HL-60 (cell line): ENCODE measurements at regions not wholly inside any gene's neighbourhood (a gene's known extent, or its start where the extent isn't known, plus 50 kb on each side); places are given as distances from the start of the nearest gene placed in this dataset.
A peak's percentile ranks its signal among the peaks of the same experiment; 100 is the strongest.

Experiments
- DNase-seq, 2 experiments: peaks; one replicate each; pipeline ENCODE4 v3.0.0-alpha.2; 2010 to 2020; ENCODE audit warnings: low read depth in 1 of 2, low spot score in 1 of 2
- H3K27ac ChIP-seq: fragments of 250-450 bp; sonication (Bioruptor Pico); replicated peaks from 2 replicates; pipeline ENCODE4 v1.5.1; 2020; ENCODE audit warnings: mild to moderate bottlenecking, moderate library complexity
- H3K27me3 ChIP-seq: fragments of 250-450 bp; sonication (Bioruptor Pico); 2 replicates; pipeline ENCODE4 v1.5.1; 2021; ENCODE audit warnings: mild to moderate bottlenecking, moderate library complexity; ENCODE audit not compliant: insufficient read depth, poor library complexity, severe bottlenecking
- H3K4me3 ChIP-seq: replicated peaks from 2 replicates; pipeline ENCODE4 v1.5.1; 2011; ENCODE audit warnings: mild to moderate bottlenecking, control low read depth, low read length; ENCODE audit not compliant: insufficient read depth
- CTCF ChIP-seq: IDR thresholded peaks from one replicate; pipeline ENCODE4 v1.5.1; 2011; ENCODE audit warnings: low read length, control low read depth, inconsistent platforms; ENCODE audit not compliant: insufficient read depth
- GABPA ChIP-seq: IDR thresholded peaks from 2 replicates; pipeline ENCODE4 v1.6.1; 2012; ENCODE audit warnings: low read depth
- POLR2AphosphoS5 ChIP-seq: IDR thresholded peaks from 2 replicates; pipeline ENCODE4 v1.6.1; 2012; ENCODE audit warnings: low read depth
- REST ChIP-seq: IDR thresholded peaks from 2 replicates; pipeline ENCODE4 v1.6.1; 2012; ENCODE audit warnings: low read depth; ENCODE audit not compliant: insufficient replicate concordance
- SPI1 ChIP-seq: IDR thresholded peaks from 2 replicates; pipeline ENCODE4 v1.6.1; 2012; ENCODE audit warnings: low read depth, mild to moderate bottlenecking, borderline replicate concordance

GRCh38 chr4:24686866-24687692 is 102.7 kb upstream of the DHX15 start:
- no peak for TF ChIP-seq CTCF
- TF ChIP-seq SPI1: no peak
- TF ChIP-seq GABPA: no peak
- no peak for TF ChIP-seq POLR2AphosphoS5
- no peak for TF ChIP-seq REST
- Histone ChIP-seq H3K4me3 (no peak overlapping the region), H3K27ac (no peak overlapping the region), H3K27me3 (no peaks in the 10 kb centered on the region)
- DNase-seq: no peak

- no peaks in the 10 kb centered on the region for H3K27me3 ChIP-seq
- TF ChIP-seq REST: peak; percentile 51
- TF ChIP-seq GABPA: no peak
- no peak overlapping the region for H3K4me3 ChIP-seq
- no peak for DNase-seq
- H3K27ac ChIP-seq: no peak overlapping the region
These were observed 104.1 kb upstream of the DHX15 start for GRCh38 chr4:24688453-24688852.

GRCh38 chr4:24689212-24689611 is 104.9 kb upstream of the DHX15 start:
- DNase-seq: no peak
- Histone ChIP-seq H3K27ac (no peak overlapping the region), H3K27me3 (no peaks in the 10 kb centered on the region), H3K4me3 (no peak overlapping the region)
- TF ChIP-seq CTCF (no peak), GABPA (no peak), REST (no peak), SPI1 (no peak)
